DND-41 (cell line): ENCODE measurements at regions not wholly inside any gene's neighbourhood (a gene's known extent, or its start where the extent isn't known, plus 50 kb on each side); places are given as distances from the start of the nearest gene placed in this dataset.

Experiments
- EZH2 ChIP-seq: IDR thresholded peaks from 3 replicates; pipeline ENCODE4 v1.6.1; 2012; ENCODE audit warnings: borderline replicate concordance, low read depth, mild to moderate bottlenecking, moderate library complexity, low read length, inconsistent platforms; ENCODE audit not compliant: severe bottlenecking
- TF ChIP-seq, protein P1 (sequence below): IDR thresholded peaks from 2 replicates; pipeline ENCODE4 v1.5.1; 2012; ENCODE audit warnings: borderline replicate concordance, low read length, moderate library complexity, mild to moderate bottlenecking; ENCODE audit not compliant: poor library complexity, severe bottlenecking; ENCODE audit errors: extremely low read depth

DNA sequence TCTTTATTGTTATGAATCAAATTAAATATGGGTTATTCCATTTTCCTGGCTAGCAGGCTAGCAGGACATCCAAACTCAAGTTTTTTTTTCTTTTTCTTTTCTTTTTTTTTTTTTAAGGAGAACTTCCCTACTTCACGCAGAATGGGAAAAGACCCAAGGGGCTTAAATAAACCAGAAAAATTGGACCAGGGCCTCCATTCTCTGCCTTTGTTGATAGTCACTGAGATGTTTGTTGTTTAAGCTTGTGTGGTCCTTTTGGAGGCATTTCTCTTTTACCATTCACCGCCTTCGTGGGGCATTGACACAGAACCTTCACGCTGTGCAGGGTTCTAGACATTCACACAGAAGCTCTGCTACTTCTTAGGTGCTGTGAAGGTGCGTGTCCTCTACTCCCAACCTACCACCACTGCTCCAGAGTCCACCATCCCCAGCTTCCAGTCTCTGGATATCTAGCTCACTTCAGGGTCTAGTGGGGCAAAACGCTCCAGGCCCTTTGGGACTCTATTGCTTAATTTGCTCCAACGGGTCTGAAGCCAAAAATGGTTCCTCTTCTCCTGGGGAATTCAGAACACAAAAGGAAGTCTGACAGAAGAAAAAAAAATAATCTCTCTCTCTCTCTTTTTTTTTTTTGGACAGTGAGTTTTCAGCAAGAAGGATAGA is 301.3 kb downstream of the AEBP2 start:
- TF ChIP-seq, protein P1, sequence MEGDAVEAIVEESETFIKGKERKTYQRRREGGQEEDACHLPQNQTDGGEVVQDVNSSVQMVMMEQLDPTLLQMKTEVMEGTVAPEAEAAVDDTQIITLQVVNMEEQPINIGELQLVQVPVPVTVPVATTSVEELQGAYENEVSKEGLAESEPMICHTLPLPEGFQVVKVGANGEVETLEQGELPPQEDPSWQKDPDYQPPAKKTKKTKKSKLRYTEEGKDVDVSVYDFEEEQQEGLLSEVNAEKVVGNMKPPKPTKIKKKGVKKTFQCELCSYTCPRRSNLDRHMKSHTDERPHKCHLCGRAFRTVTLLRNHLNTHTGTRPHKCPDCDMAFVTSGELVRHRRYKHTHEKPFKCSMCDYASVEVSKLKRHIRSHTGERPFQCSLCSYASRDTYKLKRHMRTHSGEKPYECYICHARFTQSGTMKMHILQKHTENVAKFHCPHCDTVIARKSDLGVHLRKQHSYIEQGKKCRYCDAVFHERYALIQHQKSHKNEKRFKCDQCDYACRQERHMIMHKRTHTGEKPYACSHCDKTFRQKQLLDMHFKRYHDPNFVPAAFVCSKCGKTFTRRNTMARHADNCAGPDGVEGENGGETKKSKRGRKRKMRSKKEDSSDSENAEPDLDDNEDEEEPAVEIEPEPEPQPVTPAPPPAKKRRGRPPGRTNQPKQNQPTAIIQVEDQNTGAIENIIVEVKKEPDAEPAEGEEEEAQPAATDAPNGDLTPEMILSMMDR: no peak
- no peak for TF ChIP-seq EZH2
